Breast epithelium (tissue), 3 donors: ENCODE measurements at regions not wholly inside any gene's neighbourhood (a gene's known extent, or its start where the extent isn't known, plus 50 kb on each side); places are given as distances from the start of the nearest gene placed in this dataset.

ENCODE experiments used
- CTCF ChIP-seq, 3 donors: fragments of 450-650 bp; IDR thresholded peaks; one replicate each; pipeline ENCODE4 v1.5.1; 2016 to 2017; ENCODE audit warnings: antibody characterized with exemption in 3 of 3, mild to moderate bottlenecking in 3 of 3, moderate library complexity in 3 of 3
- POLR2A ChIP-seq: fragments of 450-650 bp; IDR thresholded peaks from one replicate; pipeline ENCODE4 v1.6.1; 2016; ENCODE audit warnings: antibody characterized with exemption, mild to moderate bottlenecking, moderate library complexity

- TF ChIP-seq CTCF (IDR thresholded peaks at IDR 0.05) = no peak
- no peak for TF ChIP-seq POLR2A
These were observed 53.6 kb upstream of the ZPBP start for GRCh38 chr7:50146692-50147091.
